ENCODE measurements at regions not wholly inside any gene's neighbourhood (a gene's known extent, or its start where the extent isn't known, plus 50 kb on each side); places are given as distances from the start of the nearest gene placed in this dataset.

DNA sequence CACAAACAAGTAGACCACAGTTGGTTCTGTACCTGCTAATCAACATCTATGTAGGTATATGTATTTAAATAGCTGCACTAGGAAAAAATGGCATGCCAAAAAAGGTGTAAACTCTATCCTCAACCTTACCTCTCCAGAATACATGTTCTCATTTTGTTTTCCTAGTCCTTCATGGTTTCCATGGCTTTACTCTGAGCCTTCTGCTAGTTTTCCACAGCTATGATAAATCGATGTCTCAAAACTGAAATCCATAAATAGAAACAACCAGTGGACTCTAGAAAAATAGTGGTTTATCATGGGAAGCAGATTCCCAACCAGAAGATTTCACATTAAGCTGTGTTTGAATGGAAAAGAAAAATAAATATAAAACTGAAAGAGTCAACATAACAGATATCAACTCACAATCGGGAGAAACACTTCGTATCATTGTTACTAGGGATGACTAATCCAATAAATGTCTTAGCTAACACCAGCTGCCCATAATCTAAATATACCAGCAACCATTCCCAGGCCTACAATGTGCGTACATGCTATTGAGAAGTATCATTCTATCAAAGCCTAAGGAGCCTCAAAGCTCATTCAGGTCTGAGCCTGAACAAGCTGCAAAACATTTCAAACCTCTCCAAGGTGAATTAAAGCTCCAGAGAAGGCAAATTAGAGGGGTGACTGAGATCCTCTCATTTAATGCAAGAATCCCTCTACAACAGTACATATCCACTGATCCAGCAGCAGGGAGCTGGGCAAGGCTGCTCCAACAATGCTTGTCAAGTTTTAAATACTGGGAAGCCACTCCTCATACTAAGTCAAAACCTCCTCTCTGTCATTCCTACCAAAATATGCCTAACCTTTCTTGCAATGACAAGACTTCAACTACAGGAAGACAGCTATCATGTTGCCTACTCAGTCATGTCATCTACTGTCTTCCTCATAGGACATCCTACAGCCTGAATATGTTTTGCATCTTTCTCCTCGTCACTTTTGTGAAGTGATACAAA is 90.2 kb downstream of the KCTD12 start:
- no peak for DNase-seq (ENCODE audit: low read depth)

DNA sequence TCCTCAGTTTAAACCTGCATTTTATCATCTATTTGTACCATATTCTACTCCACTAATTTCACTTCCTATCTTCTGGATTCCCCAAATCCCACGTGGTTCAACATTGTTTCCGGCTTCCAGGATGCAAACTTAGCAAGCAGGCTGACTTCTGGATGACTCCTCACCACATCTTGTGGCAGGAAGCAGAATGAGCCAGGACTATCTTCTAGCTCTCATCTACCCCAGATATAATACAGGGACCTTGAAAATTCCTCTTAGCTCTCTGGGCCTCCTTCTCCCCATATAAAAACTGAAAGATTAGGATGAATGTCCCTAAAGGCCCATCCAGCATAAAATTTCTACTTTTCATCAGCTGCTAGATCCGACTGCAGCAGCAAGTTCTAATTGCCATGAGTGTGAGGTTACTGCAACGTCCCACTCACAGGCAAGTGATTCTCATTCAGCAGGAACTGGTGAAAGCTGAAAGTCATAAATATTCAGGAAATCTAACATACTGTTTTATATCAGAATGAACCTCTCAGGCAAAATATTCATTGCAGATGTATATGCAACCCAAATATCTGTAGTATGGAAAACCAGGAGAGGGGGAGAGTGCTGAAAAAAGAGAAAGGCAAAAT is 93.4 kb downstream of the KCTD12 start:
- DNase-seq (ENCODE audit: low read depth), result peak; percentile 39

DNA sequence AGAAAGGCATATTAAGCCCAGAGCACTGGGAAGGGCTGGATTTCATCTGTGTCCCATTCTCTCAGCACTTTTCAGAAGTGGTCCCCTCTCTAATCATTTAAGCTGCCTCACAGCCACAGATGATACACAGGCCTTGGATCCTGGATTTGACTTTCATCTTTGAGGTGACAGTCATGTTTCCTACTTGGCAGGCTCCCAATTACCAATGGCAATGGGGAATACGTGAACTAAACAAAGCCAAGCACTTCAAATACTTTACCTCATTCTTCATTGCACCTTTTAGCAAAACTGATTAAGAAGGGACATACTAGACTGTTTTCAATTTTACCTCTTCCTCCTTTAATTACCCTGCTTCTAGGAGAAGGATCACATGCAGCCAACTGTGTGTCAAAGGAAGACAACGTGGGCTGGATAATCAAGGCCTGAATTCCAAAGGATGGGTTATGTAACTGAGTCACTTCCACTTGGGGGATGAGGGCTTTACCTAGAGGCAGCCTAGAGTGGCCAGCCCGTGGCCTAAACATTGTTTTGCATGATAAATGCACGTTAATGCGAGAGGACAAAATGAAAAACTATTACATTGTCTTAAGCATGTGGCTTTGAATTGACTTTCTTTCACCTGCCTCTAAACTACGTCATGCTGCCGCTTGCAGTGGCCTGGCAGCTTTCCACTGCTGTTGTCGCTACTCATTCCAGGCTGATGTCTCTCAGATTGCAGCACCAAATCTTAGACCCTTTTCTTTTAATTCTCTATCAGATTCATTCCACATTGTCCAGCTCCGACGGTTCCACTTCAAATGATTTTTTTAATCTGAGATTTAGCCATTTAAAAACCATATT is 95.0 kb downstream of the KCTD12 start:
- DNase-seq (ENCODE audit: low read depth), result no peak

DNA sequence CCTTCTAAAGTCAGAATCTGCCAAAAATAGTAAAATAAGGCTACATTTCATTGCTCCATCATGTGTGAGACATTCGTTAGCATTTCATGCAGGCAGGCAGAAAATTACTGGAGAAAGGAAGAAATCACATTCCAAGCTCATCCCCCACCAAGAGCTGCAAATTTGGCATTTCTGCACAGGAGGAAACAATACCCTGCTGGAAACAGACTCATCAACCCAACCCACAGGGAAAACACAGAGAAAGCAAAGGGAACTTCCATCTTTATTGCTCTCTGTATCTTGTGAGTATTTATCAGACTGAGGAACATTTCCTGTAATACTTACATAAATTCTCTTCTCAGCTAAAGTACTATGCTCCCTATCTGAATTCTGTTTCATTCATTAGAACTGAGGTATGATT is 95.7 kb downstream of the KCTD12 start:
- peak; percentile 53 for DNase-seq (ENCODE audit: low read depth)

DNA sequence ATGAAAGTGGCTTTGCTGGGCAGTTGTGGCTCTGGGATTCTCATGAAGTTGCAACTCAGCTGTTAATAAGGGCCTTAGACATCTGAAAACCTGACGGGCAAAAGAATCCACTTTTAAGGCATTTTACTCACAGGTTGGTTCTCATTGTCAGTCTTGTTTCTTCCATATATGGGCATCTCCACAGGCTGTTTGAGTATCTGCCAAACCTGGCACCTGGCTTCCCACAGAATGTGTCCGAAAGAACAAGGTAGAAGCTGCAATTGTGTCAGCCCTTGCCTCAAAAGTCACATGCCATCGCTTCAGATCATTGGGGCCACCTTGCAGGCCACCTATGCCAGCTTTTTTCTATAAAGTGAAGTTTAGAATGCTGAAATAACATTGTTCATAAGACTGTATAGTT is 102.4 kb downstream of the KCTD12 start:
- DNase-seq (ENCODE audit: low read depth), result no peak

DNA sequence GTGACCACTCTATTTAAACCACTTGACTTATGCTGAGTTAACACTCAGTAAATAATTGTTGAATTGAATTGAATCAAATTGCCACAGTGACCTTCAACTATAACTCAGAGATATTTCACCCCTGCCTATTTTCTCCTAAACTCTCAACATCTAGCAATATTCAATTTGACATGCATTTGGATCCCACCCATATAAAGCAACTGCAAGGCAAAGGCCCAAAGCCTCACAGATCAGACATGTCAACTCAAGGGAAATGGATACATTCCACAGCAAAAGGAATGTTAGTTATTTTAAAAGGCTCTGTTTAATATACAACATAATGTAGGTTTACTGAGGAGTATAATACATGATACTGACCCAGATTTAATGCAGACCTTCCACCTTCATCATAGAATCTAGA is 107.4 kb downstream of the KCTD12 start:
- DNase-seq (ENCODE audit: low read depth), result peak; percentile 38

DNA sequence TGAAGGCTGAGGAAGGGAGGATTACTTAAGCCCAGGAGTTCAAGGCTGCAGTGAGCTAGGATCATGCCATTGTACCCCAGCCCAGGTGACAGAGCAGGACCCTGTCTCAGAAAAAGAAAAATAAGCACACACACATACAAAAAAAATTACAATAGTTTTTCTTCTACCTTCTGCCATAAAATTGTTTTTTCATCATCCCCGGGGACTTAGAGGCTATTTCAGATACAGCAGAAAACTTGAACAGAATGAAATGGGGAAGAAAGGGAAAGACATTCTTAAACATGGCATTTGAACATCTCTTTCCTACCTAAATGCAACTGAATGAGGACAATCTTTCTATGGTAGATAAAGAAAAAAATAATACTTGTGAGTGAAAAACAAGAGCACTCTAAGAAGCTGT is 109.1 kb downstream of the KCTD12 start:
- DNase-seq (ENCODE audit: low read depth), result no peak

DNA sequence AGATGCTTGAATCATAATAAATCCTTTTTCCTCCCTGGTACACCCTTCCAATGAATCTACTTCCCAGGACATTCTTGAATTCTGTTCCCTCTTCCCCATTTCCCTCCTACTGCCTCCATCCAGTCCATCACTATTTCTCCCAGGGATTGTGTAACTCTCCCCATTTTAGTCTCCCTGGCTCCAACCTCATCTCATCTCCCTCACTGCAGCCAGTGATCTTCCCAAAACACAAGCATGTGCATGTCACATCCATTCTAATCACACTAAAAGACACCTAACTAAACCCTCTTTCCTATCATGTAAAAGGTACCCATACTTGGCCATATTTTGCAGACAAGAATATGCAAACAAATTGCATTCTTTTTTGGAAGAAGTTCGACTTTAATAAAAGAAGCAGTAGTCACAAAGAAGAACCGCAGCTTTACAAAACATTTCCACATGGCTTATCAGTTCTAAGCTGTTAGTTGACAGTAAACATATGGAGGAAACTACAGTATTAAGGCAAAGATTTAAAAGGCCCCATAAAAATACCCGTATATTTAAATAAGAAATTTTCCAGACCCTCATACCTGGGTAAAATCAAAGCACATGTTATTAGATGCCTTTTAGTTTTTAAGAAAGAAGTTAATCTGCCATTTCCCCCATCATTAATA is 111.0 kb downstream of the KCTD12 start:
- DNase-seq (ENCODE audit: low read depth), result no peak

DNA sequence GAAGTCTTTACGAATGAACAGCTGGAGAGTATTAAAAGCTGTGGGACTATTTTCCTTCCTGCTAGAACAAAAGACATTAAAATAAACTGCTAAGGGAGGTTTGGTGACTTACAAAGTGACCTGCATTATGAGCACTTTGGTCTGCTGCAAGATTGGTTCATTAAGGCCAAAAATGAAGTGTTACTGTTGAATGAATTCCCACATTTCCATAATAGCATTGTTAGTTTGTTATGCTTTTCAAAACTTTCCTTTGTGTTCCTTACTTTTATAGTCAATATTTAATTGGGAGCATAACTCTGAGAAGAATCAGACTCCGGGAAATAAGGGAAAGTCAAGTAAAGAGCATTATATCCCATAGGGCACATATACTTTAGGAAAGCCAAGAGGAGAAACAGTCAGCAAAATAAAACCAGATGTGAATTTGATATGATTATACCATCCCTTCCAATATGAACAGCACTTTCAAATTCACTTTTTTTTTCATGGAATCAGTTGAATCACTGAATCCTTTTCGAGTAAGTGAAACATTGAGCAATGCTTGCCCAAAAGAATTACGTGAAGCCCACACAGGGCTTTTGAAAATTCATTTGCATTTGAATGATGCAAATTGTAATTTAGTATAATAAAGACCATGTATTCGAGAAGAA is 112.6 kb downstream of the KCTD12 start:
- peak; percentile 81 for DNase-seq (ENCODE audit: low read depth)

DNA sequence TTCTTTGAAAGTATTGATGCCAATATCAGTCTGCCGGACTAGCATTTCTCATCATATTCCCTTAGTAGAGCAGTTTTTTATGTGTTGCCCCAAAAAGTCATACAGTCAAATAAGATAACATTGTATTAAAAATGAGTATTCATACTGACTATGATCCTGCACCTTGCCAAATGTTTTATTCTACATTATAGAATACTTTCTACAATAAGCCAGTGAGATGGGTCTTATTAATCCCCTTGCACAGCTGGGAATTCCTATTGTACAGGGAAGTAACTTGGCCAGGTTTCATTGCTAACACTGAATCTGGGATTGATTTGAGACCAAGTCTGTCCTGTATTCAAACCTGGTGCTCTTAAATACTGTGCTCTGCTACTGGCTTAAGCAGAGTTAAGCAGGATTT is 114.0 kb downstream of the KCTD12 start:
- DNase-seq (ENCODE audit: low read depth), result no peak

DNA sequence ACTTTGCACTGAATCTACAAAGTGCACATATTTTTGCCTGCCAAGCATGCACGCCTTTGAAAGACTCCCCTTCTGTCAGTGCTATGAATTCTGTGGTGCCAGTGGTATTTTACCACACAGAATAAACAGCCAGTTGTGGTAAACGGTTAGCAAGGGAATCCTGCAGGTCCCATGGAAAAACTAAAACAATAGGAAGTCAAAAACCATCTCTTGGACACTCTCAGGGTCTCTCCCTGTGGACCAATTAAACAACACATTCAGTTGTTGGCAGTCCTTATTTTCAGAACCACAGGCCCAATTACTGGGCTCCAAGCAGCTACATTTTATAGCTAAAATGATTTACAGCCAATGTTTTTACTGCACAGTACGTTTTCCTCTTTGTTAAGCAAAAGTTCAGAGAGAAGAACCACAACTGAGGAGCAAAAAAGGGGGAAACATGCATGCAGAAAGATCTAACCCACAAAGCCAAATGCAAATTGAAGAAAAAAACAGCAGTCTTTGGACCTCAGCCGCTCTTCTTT is 116.9 kb downstream of the KCTD12 start:
- no peak for DNase-seq (ENCODE audit: low read depth)

DNA sequence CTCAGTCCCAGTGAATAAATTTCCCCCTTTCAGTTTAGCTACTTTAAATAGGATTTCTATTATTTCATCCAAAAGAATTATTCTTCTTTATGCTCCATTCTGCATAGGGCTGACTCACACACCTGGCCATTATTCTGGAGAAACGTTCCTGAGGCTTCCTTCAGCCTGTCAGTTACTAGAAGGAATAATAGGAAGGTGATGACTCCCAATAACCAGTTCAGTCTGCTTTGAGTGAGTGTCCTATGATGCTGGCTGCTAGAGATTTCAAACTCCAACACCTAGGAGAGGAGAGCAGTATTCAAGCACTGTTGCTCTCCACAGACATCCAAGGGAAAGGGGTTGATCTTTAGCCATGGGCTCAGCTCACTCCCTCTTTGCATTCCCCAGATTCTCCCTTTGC is 117.8 kb downstream of the KCTD12 start:
- no peak for DNase-seq (ENCODE audit: low read depth)

DNA sequence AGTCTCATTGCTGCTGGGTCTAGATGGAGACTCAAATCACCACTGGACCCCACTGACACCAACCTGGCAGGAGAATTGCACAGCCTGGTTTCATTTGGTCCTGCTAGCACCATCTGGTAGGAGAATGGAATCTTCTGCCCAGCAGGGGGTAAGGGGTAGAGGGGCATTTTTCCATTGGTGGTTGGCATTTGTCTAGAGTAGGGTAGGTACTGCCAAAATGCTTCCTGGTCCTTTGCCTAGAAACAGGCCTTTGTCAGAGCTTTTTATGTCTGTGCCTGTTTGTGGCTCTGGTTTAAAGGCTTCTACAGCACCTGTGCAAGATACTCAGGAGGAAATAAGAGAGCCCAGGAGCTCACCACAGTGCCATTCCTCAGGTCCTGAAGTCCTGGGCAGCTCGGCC is 121.3 kb downstream of the KCTD12 start:
- DNase-seq (ENCODE audit: low read depth), result no peak

DNA sequence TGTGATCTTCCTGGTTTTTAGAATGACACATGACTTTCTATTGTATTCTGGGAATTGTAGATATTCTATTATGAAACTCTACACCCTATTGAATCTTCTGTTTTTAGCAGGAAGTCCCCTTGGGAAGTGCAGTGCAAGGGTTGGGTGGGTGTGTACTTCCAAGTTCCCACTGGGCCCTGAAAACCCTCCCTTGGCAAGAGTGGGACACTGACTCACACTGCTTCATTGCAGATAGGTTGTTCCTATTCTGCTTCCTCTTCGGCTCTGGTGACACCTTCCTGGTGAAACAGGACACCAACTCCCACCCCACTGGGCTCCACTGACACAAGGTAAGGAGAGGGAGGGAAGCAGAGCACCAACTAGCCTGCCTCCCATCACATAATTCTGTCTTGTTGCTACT is 121.8 kb downstream of the KCTD12 start:
- DNase-seq (ENCODE audit: low read depth), result peak; percentile 64

DNA sequence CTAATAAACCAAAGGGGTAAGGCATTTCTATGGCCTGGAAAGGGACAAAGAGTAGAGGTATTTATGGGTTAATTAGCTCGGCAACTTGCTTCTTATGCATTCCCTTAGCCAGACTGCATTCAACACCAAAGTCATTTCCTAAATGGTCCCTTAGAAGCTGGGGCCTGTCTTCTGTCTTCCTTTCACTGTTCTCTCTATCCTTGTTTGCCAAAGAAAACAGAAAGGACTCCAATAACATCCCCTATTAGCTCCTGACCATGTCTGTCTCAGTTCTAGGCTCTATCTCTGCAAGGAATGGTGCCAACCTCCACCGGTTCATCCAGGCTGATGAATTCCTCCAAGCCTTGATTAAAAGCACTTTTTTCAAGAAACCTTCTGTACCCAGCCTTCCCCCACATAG is 123.5 kb downstream of the KCTD12 start:
- DNase-seq (ENCODE audit: low read depth), result no peak

DNA sequence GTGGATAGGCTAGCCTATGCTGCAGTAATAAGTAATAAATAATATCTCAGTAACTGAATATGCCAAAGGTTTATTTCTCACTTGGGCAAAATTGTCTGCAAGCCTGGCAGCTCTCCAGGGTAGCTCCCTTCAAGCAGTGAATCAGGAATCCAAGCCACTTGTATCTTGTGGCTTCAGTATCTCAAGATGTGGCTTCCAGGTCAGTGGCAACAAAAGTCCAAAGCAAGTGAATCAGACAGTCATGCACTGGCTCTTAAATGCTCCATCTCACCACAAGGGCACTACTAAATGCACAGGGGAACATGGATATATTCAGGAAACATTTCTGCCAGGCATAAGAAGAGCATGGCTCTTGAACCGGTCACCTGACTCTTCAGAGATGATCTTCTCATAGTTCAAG is 126.3 kb downstream of the KCTD12 start:
- no peak for DNase-seq (ENCODE audit: low read depth)

DNA sequence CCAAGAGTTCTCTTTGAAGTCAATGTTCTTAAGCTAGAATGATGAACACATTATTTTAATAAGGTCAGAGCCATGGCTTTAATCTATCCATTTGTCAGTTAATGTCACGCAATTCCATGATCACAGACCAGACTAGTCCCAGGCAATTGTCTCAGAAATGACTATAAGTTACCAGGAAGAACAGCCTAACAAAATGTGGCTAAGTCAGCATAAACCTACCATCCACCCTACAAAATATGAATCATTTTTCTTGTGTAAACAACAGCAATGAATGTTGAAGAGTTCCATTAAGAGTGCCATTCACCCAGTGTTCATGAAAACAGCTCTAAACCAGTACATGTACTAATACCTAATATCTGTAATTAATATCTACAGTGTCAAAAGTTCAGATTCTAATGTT is 127.5 kb downstream of the KCTD12 start:
- DNase-seq (ENCODE audit: low read depth), result no peak

DNA sequence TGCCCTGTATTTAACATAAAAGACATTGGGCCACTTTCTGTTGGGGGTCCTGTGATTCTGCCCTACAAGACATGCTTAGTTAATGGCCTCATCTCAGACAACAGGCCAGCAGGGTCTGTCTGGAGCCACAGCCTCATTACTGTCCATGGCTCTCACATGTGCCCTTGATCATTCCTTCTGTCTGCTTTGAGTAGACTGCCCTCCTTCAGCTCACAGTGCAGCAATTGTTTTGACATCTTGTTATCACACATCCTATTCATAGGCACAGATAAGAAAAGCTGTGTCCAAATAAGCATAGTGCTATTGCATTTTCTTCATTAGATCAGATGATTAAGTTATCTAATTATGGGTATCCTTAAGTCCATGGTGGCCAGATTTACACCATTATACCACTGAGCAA is 127.9 kb downstream of the KCTD12 start:
- DNase-seq (ENCODE audit: low read depth), result no peak

DNA sequence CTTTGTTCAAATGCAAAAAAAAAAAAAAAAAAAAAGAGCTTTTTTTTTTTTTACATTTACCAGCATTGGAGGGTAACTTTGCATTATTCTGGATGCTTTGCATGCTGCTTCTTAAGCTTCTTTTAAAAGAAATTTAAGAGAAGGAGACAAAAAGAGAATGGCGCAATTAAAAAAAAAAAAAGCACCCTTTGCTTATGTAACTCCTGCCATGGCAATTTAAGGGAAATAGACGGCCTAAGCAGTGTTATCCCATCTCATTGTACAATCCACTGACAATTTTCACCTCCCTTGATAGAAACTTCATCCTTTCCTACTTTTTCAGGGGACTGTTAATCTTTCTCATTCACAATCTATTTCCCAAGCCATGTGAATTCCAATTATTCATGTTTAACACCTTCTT is 129.8 kb downstream of the KCTD12 start:
- no peak for DNase-seq (ENCODE audit: low read depth)

DNA sequence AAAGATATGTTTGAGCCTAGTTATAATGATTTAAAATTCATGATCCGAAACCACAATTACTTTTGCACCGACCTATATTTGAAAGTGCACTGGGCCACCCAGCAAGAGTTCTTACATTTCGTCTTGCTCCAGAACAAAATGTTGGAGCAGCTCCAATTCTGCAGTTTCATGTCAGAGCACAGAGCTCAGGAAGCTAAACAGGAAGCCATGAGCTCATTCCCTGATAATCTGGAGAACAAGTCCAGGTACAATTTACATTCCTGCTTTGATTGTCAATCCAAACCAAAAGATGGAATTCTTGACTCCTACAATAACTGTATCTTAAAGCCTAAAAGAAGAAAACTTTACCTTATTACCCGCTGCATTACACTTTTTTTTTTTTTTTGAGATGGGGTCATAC is 131.8 kb downstream of the KCTD12 start:
- peak; percentile 31 for DNase-seq (ENCODE audit: low read depth)

DNA sequence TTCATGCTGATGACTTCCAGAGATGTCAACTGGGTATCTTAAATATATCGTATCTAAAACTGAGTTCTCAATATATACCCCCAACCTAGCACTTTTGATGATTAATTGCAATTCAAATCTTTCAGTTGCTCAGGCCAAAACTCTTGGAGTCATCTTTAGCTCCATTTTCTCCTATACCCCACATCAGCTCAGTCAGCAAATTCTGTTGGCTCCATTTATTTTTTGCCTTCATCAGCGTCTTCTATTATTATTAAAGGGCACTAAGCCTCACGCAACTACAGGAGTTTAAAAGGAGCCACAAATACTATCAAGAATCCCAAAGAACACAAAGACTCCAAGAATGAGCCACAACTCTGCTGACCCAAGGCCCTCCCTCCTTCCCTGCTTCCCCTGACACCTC is 134.9 kb downstream of the KCTD12 start:
- DNase-seq (ENCODE audit: low read depth), result no peak
